GM21423 (cell line): ENCODE measurements at regions not wholly inside any gene's neighbourhood (a gene's known extent, or its start where the extent isn't known, plus 50 kb on each side); places are given as distances from the start of the nearest gene placed in this dataset.

Source experiments
- ATAC-seq: cut with Tn5 transposase; IDR thresholded peaks from one replicate; pipeline ENCODE4 v1.9.1; 2021; ENCODE audit warnings: mild to moderate bottlenecking, moderate library complexity; ENCODE audit not compliant: unreplicated experiment

- no peak for ATAC-seq
Observed at GRCh38 chr4:151603377-151603776, 157.4 kb downstream of the GATB start.

GRCh38 chr4:151604238-151604637 lies 156.6 kb downstream of the GATB start:
- no peak for ATAC-seq

- no peak for ATAC-seq
Observed at GRCh38 chr4:151605215-151605614, 155.6 kb downstream of the GATB start.

GRCh38 chr4:151606061-151606460 lies 154.7 kb downstream of the GATB start:
- ATAC-seq, result no peak

- ATAC-seq, result no peak
Observed at GRCh38 chr4:151610229-151610628, 150.6 kb downstream of the GATB start.

GRCh38 chr4:151611960-151612359 lies 148.8 kb downstream of the GATB start:
- ATAC-seq, result no peak

GRCh38 chr4:151613290-151613689 lies 147.5 kb downstream of the GATB start:
- ATAC-seq, result no peak

GRCh38 chr4:151614561-151614960 lies 146.2 kb downstream of the GATB start:
- no peak for ATAC-seq

GRCh38 chr4:151618858-151619257 lies 141.9 kb downstream of the GATB start:
- no peak for ATAC-seq

GRCh38 chr4:151620066-151620465 lies 140.7 kb downstream of the GATB start:
- no peak for ATAC-seq
